Trophoblast cell (in vitro differentiated cells and primary cell): ENCODE measurements at regions not wholly inside any gene's neighbourhood (a gene's known extent, or its start where the extent isn't known, plus 50 kb on each side); places are given as distances from the start of the nearest gene placed in this dataset.
"Not testable (repeated sequence)": the region's sequence is repeated elsewhere in the genome, so short reads cannot be mapped to it uniquely, and the experiment has no call there.

Source experiments
- DNase-seq, 2 donors: peaks; one replicate each; pipeline ENCODE4 v3.0.0-alpha.2; 2016
- H2AFZ ChIP-seq: 2 replicates; pipeline ENCODE4 v1.6.1; 2013; ENCODE audit warnings: low read length, moderate library complexity, mild to moderate bottlenecking; ENCODE audit not compliant: insufficient read depth, poor library complexity
- H2AK5ac ChIP-seq: 2 replicates; pipeline ENCODE4 v1.6.1; 2013; ENCODE audit warnings: mild to moderate bottlenecking, low read length
- H2BK120ac ChIP-seq: 2 replicates; pipeline ENCODE4 v1.6.1; 2013; ENCODE audit warnings: low read length, mild to moderate bottlenecking, moderate library complexity; ENCODE audit not compliant: insufficient read depth, poor library complexity
- H2BK12ac ChIP-seq: 2 replicates; pipeline ENCODE4 v1.6.1; 2013; ENCODE audit warnings: mild to moderate bottlenecking, low read length, moderate library complexity
- H2BK5ac ChIP-seq: 2 replicates; pipeline ENCODE4 v1.6.1; 2013; ENCODE audit warnings: low read length, low read depth, moderate library complexity, mild to moderate bottlenecking; ENCODE audit not compliant: poor library complexity
- H3K14ac ChIP-seq: 2 replicates; pipeline ENCODE4 v1.6.1; 2013; ENCODE audit warnings: mild to moderate bottlenecking, low read length
- H3K18ac ChIP-seq: 2 replicates; pipeline ENCODE4 v1.6.1; 2013; ENCODE audit warnings: mild to moderate bottlenecking, low read length
- H3K23ac ChIP-seq: 2 replicates; pipeline ENCODE4 v1.6.1; 2013; ENCODE audit warnings: low read length
- H3K27ac ChIP-seq: 2 replicates; pipeline ENCODE4 v1.5.1; 2013; ENCODE audit warnings: low read depth, mild to moderate bottlenecking, inconsistent platforms, low read length, moderate library complexity
- H3K27me3 ChIP-seq: 2 replicates; pipeline ENCODE4 v1.6.1; 2013; ENCODE audit warnings: inconsistent platforms, mild to moderate bottlenecking, low read length, moderate library complexity; ENCODE audit not compliant: insufficient read depth
- H3K36me3 ChIP-seq, 2 experiments: 1 replicate in 1 of 2; 2 replicates in 1 of 2; pipeline ENCODE4 v1.6.1; 2013; ENCODE audit warnings: low read length in 2 of 2, mild to moderate bottlenecking in 2 of 2, moderate library complexity in 1 of 2; ENCODE audit not compliant: insufficient read depth in 2 of 2, control insufficient read depth in 1 of 2
- H3K4ac ChIP-seq: 2 replicates; pipeline ENCODE4 v1.6.1; 2013; ENCODE audit warnings: low read depth, mild to moderate bottlenecking, low read length, moderate library complexity
- H3K4me1 ChIP-seq, 2 experiments: 1 replicate in 1 of 2; 2 replicates in 1 of 2; pipeline ENCODE4 v1.6.1; 2013; ENCODE audit warnings: low read length in 2 of 2, mild to moderate bottlenecking in 2 of 2, moderate library complexity in 1 of 2; ENCODE audit not compliant: insufficient read depth in 2 of 2, control insufficient read depth in 1 of 2
- H3K4me2 ChIP-seq: 2 replicates; pipeline ENCODE4 v1.6.1; 2013; ENCODE audit warnings: inconsistent platforms, mild to moderate bottlenecking, low read length, moderate library complexity
- H3K4me3 ChIP-seq: 2 replicates; pipeline ENCODE4 v1.5.1; 2013; ENCODE audit warnings: mild to moderate bottlenecking, low read depth, low read length, inconsistent platforms
- H3K79me1 ChIP-seq: one replicate; pipeline ENCODE4 v1.6.1; 2013; ENCODE audit warnings: low read length
- H3K79me2 ChIP-seq: 2 replicates; pipeline ENCODE4 v1.6.1; 2013; ENCODE audit warnings: low read length, mild to moderate bottlenecking; ENCODE audit not compliant: control insufficient read depth, insufficient read depth, poor library complexity
- H3K9ac ChIP-seq: 2 replicates; pipeline ENCODE4 v1.6.1; 2013; ENCODE audit warnings: mild to moderate bottlenecking, low read length
- H3K9me3 ChIP-seq: 2 replicates; pipeline ENCODE4 v1.6.1; 2013; ENCODE audit warnings: low read depth, mild to moderate bottlenecking, control low read depth, inconsistent platforms, low read length; ENCODE audit not compliant: insufficient read depth
- H4K12ac ChIP-seq: 2 replicates; pipeline ENCODE4 v1.6.1; 2013; ENCODE audit warnings: low read depth, mild to moderate bottlenecking, low read length, moderate library complexity
- H4K8ac ChIP-seq: 2 replicates; pipeline ENCODE4 v1.6.1; 2013; ENCODE audit warnings: low read depth, mild to moderate bottlenecking, low read length, moderate library complexity
- H4K91ac ChIP-seq: one replicate; pipeline ENCODE4 v1.6.1; 2013; ENCODE audit warnings: low read depth, mild to moderate bottlenecking, low read length, moderate library complexity
- WGBS: extraction: QIAGEN DNeasy Blood & Tissue Kit; methylation state at CpG from one replicate; pipeline ENCODE4 v1.1.7; 2013; ENCODE audit warnings: missing lambda C conversion rate; ENCODE audit not compliant: insufficient read length, insufficient coverage; ENCODE audit errors: extremely low coverage; 5-methylcytosine and 5-hydroxymethylcytosine counted together

DNA sequence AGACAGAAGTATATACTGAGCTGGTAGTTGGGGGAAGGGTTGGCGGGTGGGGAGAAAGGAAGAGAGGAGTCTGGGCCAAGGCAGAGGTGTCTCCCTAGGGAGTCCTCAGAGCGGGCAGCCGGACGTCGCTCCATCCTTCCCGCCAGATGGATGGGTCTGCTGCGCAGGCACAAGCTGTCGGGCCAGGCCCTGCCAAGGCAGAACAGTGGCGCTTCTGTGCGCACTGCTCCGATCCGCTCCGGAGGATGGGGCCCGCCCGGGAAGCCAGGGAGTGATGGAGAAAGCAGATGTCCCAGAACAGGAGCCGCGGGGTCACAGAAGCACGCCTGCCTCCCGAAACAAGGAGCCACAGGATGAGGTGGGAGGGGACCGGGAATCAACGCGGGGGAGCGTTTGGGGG is 941.4 kb upstream of the DEFB115 start:
- not testable (repeated sequence) for H3K23ac ChIP-seq, H2BK12ac ChIP-seq, H3K4me2 ChIP-seq, H3K18ac ChIP-seq, H4K12ac ChIP-seq, H3K36me3 ChIP-seq, H2AK5ac ChIP-seq, H3K4me3 ChIP-seq, H2BK5ac ChIP-seq, H3K4me1 ChIP-seq, DNase-seq, H3K14ac ChIP-seq, H3K4ac ChIP-seq, H2BK120ac ChIP-seq, H3K79me2 ChIP-seq, H3K9me3 ChIP-seq, H3K9ac ChIP-seq, H3K27me3 ChIP-seq, H4K91ac ChIP-seq, H3K79me1 ChIP-seq, H2AFZ ChIP-seq, H4K8ac ChIP-seq, H3K27ac ChIP-seq
- no CpG with 5 or more reads among the region's 23 CpGs for WGBS

DNA sequence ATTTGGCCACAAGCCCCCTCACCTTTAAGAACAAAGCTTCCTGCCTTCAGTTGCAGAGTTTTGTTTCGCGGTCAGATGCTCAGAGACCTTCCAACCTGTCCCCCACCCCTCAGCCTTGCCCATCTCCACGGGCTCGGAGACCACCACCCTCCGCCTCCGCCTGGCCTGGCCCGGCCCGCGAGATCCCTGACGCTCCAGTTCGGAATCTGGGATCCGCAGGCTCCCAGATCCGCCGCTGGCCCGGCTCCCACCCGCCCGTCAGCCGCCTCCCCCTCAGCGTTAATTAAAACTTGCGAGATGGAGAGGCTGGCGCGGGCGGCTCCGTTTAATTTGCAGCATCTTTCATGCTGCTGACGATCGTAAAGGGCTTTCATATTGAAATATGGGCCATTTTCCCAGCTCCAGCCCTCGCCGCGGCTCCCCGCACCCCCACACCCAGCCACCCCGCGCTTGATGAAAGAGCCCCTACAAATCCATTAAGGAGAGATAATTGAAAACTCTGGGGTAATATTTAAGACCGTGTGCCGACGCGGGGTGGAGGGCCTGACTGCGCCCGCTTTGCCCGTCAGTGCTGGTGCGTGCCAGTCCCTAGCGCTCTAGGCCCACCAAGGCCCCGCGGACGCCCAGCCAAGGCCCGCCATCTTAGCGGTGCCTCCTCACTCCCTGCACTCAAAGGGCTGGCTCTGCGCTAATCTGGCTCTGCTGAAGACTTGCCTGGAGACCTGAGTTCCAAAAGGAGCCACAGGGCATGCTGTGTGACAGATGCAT is 940.7 kb upstream of the DEFB115 start:
- not testable (repeated sequence) for H3K4me3 ChIP-seq, H3K18ac ChIP-seq, DNase-seq, H4K8ac ChIP-seq, H2AK5ac ChIP-seq, H3K4me1 ChIP-seq, H2BK120ac ChIP-seq, H2BK5ac ChIP-seq, H3K27ac ChIP-seq, H3K79me2 ChIP-seq, H2AFZ ChIP-seq, H3K4me2 ChIP-seq, H3K27me3 ChIP-seq, H3K9me3 ChIP-seq, H3K23ac ChIP-seq, H3K14ac ChIP-seq, H4K91ac ChIP-seq, H3K36me3 ChIP-seq, H3K4ac ChIP-seq, H3K9ac ChIP-seq, H2BK12ac ChIP-seq, H4K12ac ChIP-seq, H3K79me1 ChIP-seq
- WGBS = no CpG with 5 or more reads among the region's 47 CpGs

DNA sequence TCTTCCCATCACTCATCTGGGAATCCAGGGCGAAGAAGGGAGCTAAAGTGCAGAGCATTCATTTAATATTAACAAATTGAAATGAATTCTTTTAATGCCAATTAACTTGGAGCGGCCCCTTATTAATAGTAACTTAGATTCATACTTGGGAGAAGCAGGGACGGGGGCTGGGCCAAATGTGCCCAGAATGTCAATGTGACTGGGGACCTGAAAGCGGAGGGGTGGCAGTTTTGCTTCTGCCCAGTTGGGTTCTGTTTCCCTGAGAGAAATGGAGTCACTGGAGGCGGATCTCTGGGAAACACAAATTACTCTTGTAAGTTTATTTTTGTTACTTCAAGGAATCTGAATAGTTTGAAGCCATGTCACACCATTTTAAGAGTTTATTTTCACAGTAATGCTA is 923.7 kb upstream of the DEFB115 start:
- H3K9me3 ChIP-seq, H3K4me1 ChIP-seq, H4K12ac ChIP-seq, H3K14ac ChIP-seq, H3K27me3 ChIP-seq, H2AK5ac ChIP-seq, H3K79me1 ChIP-seq, H2BK120ac ChIP-seq, H2BK5ac ChIP-seq, H3K36me3 ChIP-seq, H3K23ac ChIP-seq, H3K4me2 ChIP-seq, DNase-seq, H3K18ac ChIP-seq, H4K91ac ChIP-seq, H3K27ac ChIP-seq, H3K9ac ChIP-seq, H2AFZ ChIP-seq, H2BK12ac ChIP-seq, H3K4me3 ChIP-seq, H4K8ac ChIP-seq, H3K4ac ChIP-seq, H3K79me2 ChIP-seq: not testable (repeated sequence)
- WGBS = no CpG with 5 or more reads among the region's 5 CpGs

DNA sequence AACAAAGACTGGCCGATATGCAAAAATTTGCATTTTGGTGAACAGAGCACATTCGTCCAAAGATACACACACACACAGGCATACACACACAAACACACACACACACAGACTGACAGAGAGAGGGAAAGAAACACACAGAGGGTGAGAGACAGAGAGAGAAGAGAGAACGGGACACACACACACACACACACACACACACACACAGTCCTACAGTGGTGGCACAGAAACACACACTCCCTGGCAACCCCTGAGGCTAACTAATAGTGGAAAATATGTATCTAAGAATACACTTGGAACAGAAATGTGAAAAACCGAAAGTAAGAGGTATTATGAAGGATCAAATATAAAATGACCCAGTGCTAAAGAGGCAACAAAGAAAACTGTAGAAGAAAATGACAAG is 919.9 kb upstream of the DEFB115 start:
- not testable (repeated sequence) for H2BK120ac ChIP-seq, H3K14ac ChIP-seq, H2BK12ac ChIP-seq, H3K79me1 ChIP-seq, H3K23ac ChIP-seq, H4K8ac ChIP-seq, H4K91ac ChIP-seq, H3K4me1 ChIP-seq, H3K4ac ChIP-seq, H3K4me3 ChIP-seq, H2AK5ac ChIP-seq, H3K27me3 ChIP-seq, H4K12ac ChIP-seq, H2AFZ ChIP-seq, H3K18ac ChIP-seq, H2BK5ac ChIP-seq, H3K9ac ChIP-seq, H3K79me2 ChIP-seq, H3K9me3 ChIP-seq, H3K27ac ChIP-seq, H3K4me2 ChIP-seq, DNase-seq, H3K36me3 ChIP-seq
- WGBS = no CpG with 5 or more reads among the region's 4 CpGs
